CD4-positive, alpha-beta T cell treated with Interleukin-4 for 4 hours (primary cell): ENCODE measurements at regions not wholly inside any gene's neighbourhood (a gene's known extent, or its start where the extent isn't known, plus 50 kb on each side); places are given as distances from the start of the nearest gene placed in this dataset.

Experiments used
- DNase-seq: peaks from one replicate; pipeline ENCODE4 v3.0.0-alpha.2; 2020

- no peak for DNase-seq
Measured at GRCh38 chrX:51437521-51437920, 58.9 kb downstream of the NUDT11 start.

GRCh38 chrX:51435101-51435500 is 61.3 kb downstream of the NUDT11 start:
- no peak for DNase-seq

- DNase-seq, result no peak
Measured at GRCh38 chrX:51421972-51422597, 74.3 kb downstream of the NUDT11 start.

GRCh38 chrX:51420610-51421009 is 75.8 kb downstream of the NUDT11 start:
- peak; percentile 47 for DNase-seq

GRCh38 chrX:51408462-51408861 is 75.8 kb downstream of the NUDT10 start:
- no peak for DNase-seq

GRCh38 chrX:51407520-51408409 is 75.1 kb downstream of the NUDT10 start:
- no peak for DNase-seq

DNA sequence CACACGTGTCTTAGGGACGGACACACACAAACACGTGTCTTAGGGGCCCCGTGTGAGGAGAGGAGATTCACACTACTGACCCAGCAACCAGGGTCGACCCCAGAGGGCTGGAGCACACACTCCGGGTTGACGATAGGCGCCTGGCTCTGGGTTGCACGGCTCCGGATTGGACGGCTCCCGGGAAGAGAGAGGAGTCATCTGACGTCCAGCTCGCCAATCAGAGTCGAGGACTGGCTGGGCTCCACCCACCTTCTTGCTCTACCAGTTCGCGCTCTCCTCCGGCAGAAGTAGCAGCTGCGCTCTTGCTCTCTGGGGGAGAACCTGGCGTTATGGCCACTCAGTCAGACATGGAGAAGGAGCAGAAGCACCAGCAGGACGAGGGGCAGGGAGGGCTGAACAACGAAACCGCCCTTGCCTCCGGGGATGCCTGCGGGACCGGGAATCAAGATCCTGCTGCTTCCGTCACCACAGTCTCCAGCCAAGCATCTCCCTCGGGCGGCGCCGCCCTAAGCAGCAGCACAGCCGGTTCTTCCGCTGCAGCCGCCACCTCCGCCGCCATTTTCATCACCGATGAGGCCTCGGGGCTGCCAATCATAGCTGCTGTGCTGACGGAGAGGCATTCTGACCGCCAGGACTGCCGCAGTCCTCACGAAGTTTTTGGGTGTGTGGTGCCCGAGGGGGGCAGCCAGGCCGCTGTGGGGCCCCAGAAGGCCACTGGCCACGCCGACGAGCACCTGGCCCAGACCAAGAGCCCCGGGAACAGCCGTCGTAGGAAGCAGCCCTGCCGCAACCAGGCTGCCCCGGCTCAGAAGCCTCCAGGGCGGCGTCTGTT is 74.3 kb downstream of the NUDT10 start:
- no peak for DNase-seq

DNA sequence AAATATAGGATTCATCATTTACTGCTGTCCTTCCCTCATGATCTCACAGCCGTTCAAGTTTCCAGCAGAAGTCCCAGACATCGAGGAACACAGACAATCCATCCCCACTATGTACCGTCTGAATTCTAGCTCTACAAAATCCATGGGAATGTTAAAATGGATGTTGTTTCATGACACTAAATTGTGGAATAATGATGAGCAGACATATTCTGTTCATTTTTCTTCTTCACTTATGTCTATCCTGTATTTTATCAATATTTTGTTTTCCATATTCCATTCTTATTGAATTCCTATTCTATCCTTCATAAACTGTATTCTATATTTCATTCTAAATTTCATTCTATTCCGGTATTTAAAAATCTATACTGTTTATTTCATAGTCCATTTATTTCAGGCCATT is 71.8 kb downstream of the NUDT10 start:
- DNase-seq, result no peak

- peak; percentile 51 for DNase-seq
Measured at GRCh38 chrX:51395810-51396728, 63.4 kb downstream of the NUDT10 start.

DNA sequence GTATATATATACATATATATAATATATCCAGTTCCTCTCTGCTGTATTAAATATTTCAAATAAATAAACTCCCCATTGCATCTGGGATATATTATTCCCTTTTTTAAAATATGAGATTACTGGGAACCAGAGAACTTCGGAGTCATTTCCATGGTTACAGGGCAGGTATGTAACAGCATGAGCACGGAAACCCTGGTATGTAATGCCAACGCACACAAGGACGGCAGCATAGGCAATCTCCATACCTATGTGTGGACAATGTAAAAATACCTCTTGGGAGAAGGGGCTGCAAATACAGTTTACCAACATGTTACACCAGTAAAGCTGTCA is 62.8 kb downstream of the NUDT10 start:
- no peak for DNase-seq
